ENCODE measurements at regions not wholly inside any gene's neighbourhood (a gene's known extent, or its start where the extent isn't known, plus 50 kb on each side); places are given as distances from the start of the nearest gene placed in this dataset.

DNA sequence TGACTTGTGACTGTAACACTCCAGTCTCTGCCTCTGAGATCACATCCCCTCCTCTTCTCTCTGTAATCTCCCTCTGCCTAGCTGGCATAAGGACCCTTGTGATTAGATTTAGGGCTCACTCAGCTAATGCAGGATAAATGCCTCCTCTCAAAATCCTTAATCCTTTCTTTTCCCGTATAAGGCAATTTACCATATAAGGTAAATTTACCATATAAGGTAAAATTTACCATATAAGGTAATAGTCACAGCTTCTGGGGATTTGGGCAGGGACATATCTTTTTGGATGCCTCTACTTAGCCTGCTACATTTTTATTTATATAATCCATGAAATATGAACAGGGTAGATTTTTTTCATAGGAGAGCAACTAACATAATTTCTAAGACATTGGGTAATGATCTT is 318.0 kb upstream of the PUM3 start:
- no peak for DNase-seq

DNA sequence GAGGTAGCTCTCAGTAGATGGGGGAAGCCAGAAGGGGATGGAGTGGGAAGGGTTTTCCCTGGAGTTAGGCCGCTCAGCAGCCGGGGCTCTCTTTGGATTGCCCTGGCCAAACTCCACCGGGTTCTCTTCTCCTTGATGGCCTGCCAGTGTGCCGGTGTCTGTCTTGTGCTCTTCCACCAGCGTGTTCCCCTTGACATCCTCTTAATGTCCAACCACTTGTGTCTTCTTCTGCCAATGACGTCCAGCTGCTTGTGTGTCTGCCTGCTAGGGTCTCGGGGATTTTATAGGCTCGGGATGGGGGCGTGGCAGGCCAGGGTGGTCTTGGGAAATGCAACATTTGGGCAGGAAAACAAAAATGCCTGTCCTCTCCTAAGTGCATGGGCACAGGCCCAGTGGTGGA is 313.1 kb upstream of the PUM3 start:
- DNase-seq = no peak

DNA sequence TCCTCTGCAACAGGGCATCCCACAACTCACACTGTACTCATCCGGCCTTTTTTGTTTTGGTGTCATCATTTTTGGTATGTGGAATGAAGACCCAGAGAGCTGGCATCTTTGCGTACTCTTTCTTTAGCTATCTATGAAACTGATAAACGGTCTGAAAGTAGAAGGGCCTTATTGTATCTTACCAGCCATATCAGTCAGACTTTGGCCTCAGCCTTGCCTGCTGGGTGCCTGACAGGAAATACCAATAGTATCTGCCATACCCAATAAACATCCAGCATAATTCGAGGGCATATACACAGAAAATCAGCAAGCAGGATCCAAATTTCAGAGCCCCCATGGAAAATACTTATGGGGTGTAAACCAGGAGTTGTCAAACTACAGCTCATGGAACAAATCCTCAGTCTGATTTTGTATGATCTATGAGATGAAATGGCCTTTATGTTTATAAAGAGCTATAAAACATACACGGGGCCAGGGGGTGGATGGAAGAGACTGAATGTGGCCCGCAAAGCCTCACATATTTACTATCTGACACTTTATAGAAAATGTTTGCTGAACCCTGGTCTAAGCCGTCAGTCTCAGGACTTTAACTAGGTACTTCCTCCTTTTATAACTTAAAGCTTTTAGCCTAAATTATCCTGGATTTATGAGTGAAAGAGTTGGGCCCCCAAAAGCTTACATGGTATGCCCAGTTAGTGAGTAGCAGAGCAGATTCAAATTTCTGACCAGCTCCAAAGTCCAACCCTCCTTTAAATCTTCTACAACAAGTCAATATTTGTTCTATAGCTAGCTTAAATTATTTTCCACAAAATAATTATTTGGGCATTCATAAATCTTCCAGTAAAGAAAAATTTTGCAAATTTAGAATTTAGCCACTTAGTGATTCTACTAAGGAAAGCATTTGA is 308.0 kb upstream of the PUM3 start:
- no peak for DNase-seq

DNA sequence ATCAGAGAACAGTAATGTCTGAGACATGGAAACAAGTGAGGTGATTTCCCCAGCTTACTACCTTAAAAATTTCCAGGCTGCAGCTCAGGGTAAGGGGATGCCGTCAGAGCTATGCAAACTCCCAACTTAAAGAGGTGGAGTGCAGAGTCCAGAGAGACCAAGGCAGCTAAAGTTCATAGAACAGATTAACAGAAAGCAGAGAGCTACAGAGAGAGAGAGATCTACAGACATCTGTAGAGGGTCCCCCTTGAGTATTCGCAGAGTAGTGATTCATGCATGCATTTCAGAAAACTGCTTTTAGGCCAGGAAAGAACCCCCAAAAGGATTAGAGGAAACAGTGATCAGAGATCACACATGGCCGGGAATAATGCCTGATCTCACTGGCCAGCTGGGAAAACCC is 306.2 kb upstream of the PUM3 start:
- DNase-seq = no peak

DNA sequence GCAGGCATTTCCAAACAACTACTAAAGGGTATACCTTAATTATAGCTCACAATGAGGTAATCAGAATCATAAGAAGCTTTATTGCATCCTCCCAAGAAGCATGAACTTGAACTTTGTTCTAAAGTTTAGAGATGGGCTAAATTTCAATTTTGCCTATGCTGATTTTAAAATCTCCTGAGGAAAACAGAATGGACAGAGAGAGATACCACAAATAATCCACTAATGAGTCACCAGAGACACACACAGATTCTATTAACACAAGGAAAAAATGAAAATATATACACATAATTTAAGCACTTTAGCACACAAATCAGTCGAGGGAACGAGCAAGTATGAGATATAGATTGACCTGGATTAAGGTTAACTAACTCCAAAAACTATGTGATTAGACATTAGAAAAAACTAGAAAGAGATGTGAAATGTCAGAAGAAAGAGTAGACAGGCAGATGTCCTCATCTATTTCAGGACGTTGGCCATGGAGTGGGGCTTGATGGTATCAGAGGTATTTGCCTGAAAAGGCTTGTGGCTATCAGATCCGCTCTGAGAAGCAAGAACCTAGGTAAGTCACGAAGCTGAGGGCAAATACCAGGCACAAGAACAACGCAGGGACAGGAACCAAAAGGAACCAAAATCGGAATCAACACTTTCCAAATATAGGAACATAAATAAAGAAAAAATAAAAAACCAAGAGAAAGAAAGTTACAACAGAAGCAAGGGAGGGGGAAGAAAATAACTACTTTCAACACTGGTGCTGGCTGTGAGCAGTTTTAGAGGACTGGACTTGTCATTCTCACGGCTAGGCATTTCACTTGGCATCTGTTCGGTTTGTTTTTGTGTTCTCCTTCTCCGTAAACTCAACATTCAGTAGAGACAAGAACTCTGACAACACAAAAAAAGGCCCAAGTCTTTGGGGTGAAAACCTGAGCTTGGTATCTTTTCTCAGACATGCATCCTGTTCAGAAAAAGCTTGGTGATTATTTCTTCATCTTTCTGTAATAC is 294.6 kb upstream of the PUM3 start:
- no peak for DNase-seq

DNA sequence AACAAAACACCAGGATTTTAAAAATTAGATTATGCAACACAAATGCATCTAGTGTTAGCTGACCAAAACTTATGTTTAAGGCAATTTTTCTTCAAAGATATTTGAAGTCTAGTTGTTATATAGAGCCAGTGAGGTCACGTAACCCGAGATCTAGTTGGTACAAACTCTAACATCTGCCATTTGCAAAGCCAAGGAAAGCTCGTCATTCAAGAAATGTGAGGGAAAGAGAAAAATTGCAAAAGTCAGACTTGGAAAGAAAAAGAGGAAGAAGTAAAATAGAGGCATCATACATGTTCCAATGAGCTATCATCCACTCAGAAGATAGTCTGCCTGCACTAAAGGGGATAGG is 293.4 kb upstream of the PUM3 start:
- no peak for DNase-seq

DNA sequence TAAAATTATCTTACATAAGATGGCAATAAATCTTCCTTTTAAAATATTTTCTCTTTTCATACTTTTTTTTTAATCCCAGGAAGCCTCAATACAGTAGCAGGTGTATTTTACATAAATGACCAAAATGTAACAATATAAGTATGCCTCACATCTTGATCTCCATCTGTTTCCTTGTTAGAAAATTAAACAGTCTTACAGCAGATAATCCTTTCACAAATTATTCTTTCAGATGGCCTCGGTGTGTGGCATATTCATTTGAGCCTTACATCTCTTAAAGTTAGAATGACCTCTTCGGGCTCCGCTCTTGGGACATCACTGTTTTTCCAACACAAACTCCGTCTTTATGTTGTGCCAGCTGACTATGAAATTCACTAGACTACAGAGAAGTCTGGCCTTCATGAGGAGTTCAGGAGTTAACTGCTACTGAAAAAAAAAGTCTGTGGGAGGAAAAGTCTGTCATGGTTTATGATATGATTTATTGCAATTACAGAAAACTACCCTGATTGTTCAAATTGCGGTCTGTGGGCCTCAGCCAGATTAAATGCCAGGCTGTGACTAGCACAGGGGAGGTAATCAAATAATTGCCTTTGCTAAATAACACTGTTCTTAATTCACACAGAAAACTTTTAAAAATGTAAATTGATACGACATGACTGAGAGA is 292.9 kb upstream of the PUM3 start:
- DNase-seq = no peak

DNA sequence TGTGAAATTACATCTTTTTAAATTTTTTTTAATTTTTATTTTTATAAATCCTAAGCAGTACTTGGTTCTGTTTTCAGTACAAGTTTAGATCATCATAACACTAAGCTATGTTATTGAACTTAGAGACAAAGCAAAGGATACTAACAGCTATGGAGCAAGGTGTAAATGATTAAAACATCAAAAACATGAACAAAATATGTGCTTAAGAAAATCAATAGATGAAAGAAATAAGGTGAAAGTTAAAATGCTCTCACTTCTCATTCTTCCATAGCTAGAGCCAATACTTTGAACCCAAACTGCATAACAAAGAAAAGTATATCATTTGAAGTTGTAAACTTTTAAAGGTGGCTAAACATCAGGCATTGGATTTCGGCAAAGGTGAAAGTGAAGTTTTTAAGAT is 292.3 kb upstream of the PUM3 start:
- DNase-seq = no peak

DNA sequence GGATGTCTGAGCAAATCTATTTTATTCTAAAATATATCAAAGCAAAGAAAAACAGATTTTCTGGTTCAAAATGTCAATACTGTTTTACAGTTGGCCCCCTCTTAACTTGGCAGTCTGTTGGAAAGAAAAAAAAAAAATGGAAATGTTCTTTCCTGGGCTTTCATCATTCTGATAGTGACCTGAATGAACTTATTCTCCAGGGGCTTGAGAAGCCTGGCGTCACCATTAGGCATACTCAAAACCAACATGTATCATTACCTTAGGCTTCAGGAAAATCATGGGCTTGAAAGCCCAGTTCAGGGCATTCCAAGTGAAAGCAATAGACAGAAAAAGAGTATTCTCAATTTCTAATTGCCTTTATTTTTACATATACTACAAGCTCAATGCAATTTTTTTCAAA is 283.7 kb upstream of the PUM3 start:
- DNase-seq = no peak

DNA sequence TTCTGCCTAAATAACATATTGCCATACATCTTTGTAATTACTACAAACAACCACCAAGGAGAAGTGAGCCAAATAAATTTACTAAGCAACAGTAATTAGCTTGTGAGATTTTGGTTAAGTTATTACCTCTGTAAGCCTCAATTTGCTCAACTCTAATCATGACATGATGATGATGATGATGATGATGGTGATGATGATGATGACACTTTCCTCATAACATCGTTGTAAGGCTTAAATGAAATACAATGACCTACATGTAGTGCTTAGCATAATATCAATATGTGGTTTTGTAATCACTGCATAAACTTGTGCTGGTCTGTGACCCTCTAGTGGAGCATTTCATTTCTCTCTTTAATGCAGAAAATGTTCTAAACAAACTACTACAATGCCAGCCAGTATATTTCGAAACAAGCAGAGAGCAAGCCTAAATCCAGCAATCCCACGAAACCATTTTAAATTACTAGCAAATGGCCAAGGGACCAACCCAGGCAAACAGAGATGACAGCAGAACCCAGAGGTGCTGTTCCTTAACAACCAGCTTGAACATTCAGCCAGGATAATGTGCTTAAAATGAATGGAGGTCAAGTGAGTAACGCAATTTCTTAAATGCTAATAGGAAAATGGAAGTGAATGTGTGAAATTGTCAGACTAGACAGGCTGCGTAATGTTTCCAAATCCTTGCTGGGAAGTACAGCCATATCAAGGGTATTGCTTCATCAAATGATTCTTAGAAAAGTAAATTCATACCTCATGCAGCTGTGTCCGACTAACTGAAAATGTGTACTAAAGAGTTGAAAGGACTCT is 281.9 kb upstream of the PUM3 start:
- DNase-seq = no peak

DNA sequence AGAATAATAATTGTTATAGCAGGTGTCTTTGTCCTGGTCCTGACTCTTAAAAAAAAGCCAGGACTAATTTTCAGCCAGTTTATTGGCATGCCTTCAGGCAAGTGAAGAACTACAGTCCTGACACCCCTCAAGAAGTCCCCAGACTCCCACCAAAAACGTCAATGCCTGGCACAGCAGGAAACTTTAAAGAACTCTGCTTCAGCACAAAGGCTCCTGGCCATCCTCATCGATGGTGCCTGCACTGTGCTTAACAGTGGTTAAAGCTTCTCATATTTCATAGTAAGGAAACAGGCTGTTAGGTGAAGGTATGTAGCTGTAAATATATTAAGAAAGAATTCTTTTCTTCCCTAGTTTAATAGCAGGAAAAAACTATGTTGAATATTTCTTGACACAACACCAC is 280.1 kb upstream of the PUM3 start:
- no peak for DNase-seq

DNA sequence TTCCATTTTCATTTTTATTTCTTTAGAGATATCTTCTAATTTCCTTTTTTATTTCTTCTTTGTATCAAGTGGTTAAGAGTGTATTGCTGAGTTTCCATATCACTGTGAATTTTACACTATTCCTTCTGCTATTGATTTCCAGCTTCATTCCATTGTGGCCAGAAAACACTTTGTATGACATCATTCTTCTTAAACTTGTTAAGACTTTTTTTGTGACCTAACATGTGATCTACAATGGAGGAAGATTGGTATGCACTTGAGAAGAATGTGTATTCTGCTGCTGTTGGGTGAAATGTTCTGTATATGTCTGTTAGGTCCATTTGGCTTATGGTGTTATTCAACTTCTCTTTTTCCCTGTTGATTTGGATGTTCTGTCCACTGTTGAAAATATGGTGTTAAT is 274.2 kb upstream of the PUM3 start:
- DNase-seq = no peak

DNA sequence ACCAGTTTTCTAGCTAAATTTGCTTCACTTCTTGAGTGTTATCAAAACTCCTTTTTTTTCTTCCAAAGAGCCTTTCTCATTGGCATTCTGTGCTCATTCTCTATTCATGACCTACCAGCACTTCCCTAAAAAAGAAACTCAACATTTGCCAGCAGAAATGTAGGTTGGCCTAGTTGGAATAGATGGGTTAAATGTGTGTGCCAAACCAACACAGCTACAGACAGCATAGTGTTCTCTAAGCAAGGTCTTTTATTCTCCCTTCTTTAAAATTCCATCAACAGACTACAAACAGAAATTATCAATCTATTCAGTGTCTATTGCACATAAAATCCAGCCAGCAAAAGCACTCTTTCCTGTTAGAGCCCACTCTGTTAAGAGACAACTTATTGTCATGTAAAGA is 255.8 kb upstream of the PUM3 start:
- DNase-seq = no peak

DNA sequence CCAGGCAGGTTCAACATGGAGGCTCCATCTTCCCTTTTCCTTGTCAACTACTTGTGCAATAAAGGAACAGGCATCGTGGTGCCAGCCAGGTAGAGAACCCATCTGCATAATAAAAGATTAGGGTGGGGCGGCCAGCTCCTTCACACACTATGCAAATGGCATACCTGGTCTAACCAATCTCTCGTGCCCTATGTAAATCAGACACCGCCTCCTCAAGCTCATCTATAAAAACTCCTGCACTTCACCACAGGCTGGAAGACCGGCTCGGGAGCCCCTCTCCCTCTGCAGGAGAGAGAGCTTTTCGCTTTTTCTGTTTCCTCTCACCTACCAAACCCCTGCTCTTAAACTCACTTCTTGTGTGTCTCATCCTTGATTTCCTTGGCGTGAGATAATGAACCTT is 244.3 kb upstream of the PUM3 start:
- no peak for DNase-seq

DNA sequence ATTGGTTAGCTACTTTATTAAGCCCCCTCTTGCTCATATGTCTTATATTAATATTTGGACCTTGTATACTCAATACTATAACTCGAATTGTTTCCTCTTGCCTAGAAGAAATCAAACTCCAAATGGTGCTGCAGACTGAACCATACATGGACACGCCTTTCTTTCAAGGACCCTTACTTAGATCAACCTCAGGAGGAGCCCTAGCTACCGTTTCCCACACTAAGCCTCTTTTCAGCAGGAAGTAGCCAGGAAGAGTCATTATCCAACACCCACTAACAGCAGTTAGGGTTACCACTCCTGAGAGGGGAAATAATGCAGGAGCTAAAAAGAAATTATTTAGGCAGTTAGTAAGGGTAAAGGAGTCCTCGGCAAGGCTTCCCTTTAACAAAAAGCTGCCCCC is 243.8 kb upstream of the PUM3 start:
- DNase-seq = no peak

DNA sequence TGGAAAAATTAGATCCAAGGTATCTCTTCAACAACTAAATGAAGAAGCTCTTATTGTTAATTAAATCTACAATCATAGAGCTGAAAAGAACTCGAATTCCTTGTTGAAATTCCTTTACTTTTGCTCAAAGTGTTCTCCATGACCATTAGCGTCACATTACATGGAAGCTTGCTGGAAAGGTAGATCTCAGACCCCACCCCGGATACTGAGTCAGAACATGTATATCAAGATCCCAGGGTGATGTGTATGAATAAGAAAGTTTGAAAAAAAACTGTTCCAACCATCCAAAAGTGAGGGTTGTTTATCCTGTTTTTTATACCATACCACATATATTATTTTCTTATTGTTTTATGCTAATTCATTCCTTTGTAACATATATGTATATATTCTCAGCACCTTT is 237.1 kb upstream of the PUM3 start:
- no peak for DNase-seq

DNA sequence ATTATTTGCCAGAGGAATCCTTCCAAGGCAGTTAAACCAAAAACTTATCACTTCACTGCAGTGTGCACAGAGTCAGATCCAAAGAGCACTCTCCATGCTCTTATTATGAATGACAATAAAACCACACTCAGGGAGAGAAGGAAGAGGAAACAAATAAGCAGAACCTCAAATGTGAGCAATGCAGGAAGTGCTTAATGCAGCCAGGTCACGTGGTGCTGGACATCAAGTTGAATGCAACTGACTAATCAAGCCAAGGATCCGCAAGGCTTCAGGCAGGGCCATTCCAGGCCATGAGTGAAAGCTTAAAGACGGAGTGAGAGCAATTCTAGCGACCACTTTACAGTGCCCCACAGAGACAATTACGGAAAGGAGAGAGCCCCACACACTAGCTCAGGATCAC is 230.4 kb upstream of the PUM3 start:
- no peak for DNase-seq

DNA sequence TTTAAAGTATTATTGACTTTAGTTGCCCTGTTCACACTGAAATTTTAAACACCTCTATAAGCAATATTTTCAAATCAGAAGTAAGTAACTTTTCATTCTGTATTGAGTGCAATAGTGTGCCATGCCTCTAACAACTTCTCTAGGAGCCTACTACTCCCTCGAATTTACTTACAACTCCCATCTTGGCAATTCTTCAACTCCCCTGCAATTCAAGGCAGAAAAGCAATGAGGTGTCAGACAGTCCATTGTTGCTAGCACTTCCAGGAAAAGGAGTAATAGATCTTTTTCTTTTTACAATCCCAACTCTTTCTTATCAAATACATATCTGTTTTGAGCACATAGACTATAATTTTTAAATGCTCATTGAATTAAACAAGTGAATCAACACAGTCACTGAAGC is 222.7 kb upstream of the PUM3 start:
- DNase-seq = no peak

DNA sequence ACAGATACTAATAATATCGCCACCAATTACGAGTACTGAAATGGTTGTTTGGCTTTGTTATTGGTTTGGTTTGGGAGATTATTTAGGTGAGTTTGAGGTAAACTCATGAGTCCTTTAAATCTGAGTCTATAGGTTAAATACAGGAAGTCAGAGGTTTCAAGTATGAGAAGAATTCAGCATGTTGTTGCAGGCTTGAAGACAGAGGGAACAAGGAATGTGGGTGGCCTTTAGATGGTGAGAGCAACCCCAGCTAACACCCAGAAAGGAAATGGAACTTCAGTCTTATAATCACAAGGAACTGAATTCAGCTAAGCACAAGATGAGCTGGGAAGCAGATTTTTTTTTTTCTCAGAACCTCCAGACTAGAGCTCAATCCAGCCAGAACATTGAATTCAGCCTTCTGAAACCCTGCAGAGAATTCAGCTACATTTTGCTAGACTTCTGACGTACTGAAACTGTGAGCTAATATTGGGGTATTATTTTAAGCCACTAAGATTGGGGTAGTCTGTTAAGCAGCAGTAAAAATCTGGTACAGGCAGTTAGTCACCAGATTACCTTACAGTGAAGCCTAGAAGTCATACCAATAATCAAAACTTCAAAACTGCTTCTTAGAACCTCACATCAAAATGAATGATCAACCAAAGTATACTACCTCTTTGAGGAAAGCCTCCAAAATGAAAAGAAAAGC is 216.0 kb upstream of the PUM3 start:
- no peak for DNase-seq

DNA sequence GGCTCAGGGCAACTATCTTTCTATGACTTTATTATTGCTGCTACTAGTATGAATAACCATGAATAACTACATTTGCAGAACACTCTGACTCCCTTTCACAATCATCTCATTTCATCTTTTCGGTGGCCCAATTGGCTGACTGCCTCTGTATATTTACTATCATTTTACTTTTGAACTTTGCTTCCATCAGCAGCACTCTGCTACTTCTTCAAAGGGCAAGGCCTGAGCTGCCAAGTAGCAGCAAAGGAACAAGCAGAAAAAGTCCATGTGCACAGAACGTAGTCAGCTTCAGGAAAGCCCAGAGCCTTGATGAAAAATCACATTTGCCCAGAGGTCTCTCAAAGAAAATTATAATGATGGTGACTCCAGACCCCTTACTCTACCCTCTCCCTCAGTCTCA is 214.5 kb upstream of the PUM3 start:
- DNase-seq = no peak

DNA sequence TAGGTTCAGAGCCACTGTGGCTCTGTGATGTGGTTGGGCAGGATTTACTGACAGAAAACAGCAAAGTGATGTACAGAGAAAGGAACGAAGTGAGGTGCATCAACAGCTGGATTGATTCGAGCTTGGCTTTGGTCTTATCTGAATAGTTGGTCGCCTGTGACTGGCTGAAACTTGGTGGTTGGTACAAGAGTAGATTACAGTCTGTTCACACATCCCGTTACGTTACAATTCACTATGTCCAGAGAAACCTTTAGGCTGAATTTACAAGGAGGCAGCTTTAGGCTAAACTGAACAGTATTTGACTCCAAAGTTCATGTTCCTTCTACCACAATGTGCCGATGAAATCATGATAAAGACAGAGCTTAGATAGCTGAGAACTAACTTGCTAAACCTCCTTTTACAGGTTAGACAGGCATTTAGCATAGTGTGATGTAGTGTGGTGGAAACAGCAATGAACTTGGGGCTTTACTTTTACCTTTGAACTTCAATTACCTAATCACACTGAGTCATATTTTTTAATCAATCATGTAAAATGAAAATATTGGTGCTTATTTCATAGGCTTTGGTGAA is 210.2 kb upstream of the PUM3 start:
- no peak for DNase-seq

DNA sequence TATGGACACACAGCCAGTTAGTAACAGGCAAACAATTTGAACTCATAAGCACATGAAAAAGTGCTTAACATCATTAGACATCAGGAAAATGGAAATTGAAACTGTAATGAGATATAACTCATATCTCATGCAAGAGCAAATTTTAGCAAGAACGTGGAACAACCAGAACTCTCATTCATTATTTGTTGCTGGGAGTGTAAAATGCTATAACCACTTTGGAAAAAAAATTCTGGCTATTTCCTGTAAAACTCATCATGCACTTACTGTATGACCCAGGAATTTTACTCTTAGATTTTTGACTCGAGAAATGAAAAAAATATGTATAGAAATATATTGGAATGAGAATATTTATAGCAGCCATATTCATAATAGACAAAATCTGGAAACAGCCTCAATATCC is 205.7 kb upstream of the PUM3 start:
- DNase-seq = no peak
